GM19395 (cell line): ENCODE measurements at regions not wholly inside any gene's neighbourhood (a gene's known extent, or its start where the extent isn't known, plus 50 kb on each side); places are given as distances from the start of the nearest gene placed in this dataset.

Experiments
- ATAC-seq: cut with Tn5 transposase; IDR thresholded peaks from one replicate; pipeline ENCODE4 v1.9.1; 2021; ENCODE audit warnings: mild to moderate bottlenecking, moderate library complexity; ENCODE audit not compliant: unreplicated experiment

DNA sequence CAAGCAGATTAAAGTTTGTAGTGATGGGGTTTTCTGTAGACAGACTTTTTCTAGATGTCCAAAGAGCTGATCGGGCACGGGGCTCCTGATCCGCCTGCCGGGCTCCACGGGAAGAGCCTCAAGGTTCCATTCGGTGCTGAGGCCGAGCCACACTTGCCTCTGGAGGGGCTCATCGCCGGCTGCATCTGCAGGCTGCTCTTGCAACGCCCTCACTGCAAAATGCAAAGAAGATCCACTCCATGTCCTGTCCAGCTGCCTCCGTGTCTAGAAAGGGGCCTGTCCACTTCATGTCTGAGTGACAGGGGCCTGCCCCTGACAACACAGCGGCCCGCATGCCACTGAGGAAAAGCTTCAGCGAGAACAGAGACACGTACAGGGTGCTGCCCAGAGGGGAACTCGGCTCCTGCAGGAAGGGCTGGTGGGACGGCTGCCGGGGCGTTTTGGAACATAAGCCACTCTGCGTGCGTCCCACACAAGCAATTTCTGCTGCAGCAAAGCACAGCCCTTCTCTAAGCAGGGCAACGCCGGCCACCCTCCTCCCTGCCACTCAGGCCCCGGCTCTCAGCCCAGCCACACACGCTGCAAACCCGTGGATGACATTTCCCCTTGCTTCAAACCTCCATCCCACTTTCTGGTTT is 53.6 kb upstream of the CTDP1 start:
- no peak for ATAC-seq

- ATAC-seq = no peak
Observed at GRCh38 chr18:79626905-79627749, 52.5 kb upstream of the CTDP1 start.

DNA sequence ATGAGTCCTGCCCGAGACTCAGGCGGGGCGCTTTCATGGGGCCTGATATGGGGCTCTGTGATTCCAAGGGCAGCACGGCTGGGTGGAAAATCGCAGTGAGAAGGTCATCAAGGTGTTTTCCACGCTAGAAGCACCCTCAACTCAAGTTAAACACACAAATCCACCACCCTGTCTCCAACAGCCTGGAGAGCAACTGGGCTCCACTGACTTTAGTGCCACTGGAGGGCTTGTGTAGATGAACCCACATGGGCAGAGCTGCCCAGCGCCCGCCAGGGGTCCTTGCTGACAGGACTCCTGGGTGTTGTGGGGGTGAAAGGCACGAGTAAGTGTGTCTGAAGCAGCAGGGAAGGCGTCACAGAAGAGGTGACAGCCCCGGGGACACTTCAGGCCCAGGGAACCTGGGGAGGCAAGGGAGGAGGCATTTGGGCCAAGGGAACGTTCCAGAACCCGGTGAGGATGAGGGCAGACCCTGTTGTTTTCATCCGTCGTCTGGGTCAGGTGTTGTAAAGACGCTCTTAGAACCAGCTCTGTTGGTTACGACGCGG is 51.8 kb upstream of the CTDP1 start:
- no peak for ATAC-seq

- no peak for ATAC-seq
Observed at GRCh38 chr18:79628416-79629248, 51.0 kb upstream of the CTDP1 start.

DNA sequence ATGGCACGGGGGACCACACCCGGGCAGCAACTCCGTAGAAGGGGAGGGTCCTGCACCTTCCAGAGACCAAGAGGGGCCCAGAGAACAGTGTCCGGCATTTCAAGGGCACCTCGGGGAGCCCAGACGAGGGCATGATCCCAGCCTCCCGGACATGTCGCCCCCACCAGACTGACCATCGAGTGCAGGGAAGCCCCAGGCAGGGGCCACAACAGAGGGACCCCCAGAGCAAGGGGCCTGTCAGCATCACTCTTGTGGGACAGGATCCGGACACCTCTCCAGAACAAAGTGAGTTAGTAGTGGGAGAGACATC is 50.4 kb upstream of the CTDP1 start:
- no peak for ATAC-seq

DNA sequence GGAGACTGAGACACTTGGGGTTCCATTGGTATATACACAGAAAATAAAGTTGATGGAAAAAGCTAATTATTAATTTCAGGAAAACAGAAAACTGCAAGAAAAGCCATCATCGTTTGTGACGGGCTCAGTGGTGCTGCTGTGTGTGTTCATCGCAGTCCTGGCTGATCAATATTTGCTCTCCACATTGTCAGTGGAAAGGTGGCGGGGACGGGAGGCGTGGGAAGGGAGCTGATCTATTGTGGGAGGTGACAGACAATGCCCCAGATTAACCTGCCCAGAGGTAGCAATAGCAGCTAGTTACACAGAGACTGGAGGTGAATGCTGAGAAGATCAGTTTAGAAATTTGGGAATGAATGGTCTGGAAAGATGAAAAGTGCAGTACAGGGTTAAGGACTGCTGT is 50.0 kb upstream of the CTDP1 start:
- ATAC-seq = no peak
